NT2/D1 (cell line): ENCODE measurements at regions not wholly inside any gene's neighbourhood (a gene's known extent, or its start where the extent isn't known, plus 50 kb on each side); places are given as distances from the start of the nearest gene placed in this dataset.

ENCODE experiments used
- SUZ12 ChIP-seq: IDR thresholded peaks from 2 replicates; pipeline ENCODE4 v1.6.1; 2011; ENCODE audit not compliant: insufficient read length, insufficient read depth; ENCODE audit errors: extremely low read depth
- YY1 ChIP-seq: IDR thresholded peaks from 2 replicates; pipeline ENCODE4 v1.6.1; 2011; ENCODE audit not compliant: insufficient read length, insufficient read depth
- ZNF274 ChIP-seq: IDR thresholded peaks from 2 replicates; pipeline ENCODE4 v1.6.1; 2011; ENCODE audit warnings: mild to moderate bottlenecking, low read depth, low read length

DNA sequence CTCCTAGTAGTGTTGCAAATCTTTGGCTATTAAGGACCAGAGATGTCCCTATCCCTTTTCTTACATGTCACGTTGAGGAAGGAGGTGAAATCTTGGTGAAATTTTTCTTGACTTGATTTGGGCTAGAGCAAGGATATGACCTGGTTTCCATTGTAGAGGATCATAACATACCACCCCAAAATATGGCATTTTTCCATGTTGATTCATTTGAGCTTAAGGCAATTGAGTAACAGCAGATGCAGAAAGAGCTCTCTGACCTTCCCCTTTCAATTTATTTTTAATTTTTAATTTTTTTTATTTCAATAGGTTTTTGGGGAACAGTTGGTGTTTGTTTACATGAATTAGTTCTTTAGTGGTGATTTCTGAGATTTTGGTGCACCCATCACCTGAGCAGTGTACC, 61.2 kb upstream of the MAP1B start:
- TF ChIP-seq ZNF274 (no peak), SUZ12 (no peak), YY1 (no peak)
